Thoracic aorta (tissue), 2 donors: ENCODE measurements at regions not wholly inside any gene's neighbourhood (a gene's known extent, or its start where the extent isn't known, plus 50 kb on each side); places are given as distances from the start of the nearest gene placed in this dataset.

Experiments used
- ATAC-seq: fragments of 150-250 bp; one replicate; pipeline ENCODE4 v1.8.0; 2017; ENCODE audit warnings: low read depth; ENCODE audit not compliant: insufficient number of reproducible peaks, low FRiP score
- DNase-seq: peaks from one replicate; pipeline ENCODE4 v3.0.0-alpha.2; 2020; ENCODE audit warnings: low spot score
- H3K27ac ChIP-seq, 2 donors: fragments of 200-600 bp; sonication (generic); 1 replicate in 1 of 2; 2 replicates in 1 of 2; pipeline ENCODE4 v1.5.1; 2016; ENCODE audit warnings: mild to moderate bottlenecking in 2 of 2, moderate library complexity in 2 of 2
- H3K27me3 ChIP-seq: fragments of 200-600 bp; sonication (generic); replicated peaks from 2 replicates; pipeline ENCODE4 v1.6.0; 2016; ENCODE audit warnings: mild to moderate bottlenecking; ENCODE audit not compliant: insufficient read depth
- H3K36me3 ChIP-seq: fragments of 200-600 bp; sonication (generic); one replicate; pipeline ENCODE4 v1.5.1; 2016
- H3K4me1 ChIP-seq, 2 donors: fragments of 200-600 bp; sonication (generic); 1 replicate in 1 of 2; 2 replicates in 1 of 2; pipeline versions ENCODE4 v1.5.1 to v1.6.0; 2016; ENCODE audit warnings: low read depth in 2 of 2, mild to moderate bottlenecking in 1 of 2; ENCODE audit not compliant: control insufficient read depth in 1 of 2
- H3K4me3 ChIP-seq: fragments of 200-600 bp; sonication (generic); 2 replicates; pipeline ENCODE4 v1.5.1; 2016; ENCODE audit warnings: mild to moderate bottlenecking
- H3K9me3 ChIP-seq: fragments of 200-600 bp; sonication (generic); 2 replicates; pipeline ENCODE4 v1.5.1; 2016
- TF ChIP-seq, protein P1 (sequence below): fragments of 200-600 bp; sonication (generic); IDR thresholded peaks from one replicate; pipeline ENCODE4 v1.5.1; 2019; ENCODE audit warnings: antibody characterized with exemption

DNA sequence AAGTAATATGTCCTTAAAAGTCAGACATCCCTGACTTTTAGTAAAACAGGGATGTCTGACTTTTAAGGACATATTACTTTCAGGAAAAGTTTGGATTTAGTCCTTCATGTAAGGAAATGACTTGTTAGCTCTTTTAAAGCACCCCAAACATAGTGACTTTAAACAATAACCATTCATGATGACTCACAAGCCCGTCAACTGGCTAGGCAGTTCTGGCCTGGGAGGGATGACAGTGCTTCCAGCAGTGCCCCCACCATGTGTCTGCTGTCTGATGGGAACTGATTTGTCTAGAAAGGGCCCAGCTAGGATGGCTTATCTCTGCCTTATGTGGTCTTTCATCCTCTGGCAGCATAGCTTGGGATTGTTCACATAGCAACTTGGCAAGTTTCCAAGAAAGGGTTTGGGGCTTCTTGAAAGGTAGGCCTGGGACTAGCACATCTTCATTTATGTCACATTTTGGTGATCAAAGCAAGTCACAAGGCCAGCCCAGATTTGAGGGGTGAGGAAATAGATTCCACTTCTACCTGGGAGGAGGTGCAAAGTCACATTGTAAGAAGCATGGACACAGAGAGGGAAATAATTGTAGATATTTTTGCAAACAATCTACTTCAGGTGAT lies 143.5 kb downstream of the C1orf94 start:
- peak; percentile 10 for ATAC-seq
- Histone ChIP-seq H3K4me1 (no peaks in the 10 kb centered on the region), H3K4me3 (no peak overlapping the region), H3K27ac (no peak overlapping the region), H3K36me3 (no peaks in the 10 kb centered on the region), H3K9me3 (no peaks in the 10 kb centered on the region), H3K27me3 (no peaks in the 10 kb centered on the region)
- TF ChIP-seq, protein P1, sequence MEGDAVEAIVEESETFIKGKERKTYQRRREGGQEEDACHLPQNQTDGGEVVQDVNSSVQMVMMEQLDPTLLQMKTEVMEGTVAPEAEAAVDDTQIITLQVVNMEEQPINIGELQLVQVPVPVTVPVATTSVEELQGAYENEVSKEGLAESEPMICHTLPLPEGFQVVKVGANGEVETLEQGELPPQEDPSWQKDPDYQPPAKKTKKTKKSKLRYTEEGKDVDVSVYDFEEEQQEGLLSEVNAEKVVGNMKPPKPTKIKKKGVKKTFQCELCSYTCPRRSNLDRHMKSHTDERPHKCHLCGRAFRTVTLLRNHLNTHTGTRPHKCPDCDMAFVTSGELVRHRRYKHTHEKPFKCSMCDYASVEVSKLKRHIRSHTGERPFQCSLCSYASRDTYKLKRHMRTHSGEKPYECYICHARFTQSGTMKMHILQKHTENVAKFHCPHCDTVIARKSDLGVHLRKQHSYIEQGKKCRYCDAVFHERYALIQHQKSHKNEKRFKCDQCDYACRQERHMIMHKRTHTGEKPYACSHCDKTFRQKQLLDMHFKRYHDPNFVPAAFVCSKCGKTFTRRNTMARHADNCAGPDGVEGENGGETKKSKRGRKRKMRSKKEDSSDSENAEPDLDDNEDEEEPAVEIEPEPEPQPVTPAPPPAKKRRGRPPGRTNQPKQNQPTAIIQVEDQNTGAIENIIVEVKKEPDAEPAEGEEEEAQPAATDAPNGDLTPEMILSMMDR = no peak
- DNase-seq = no peak

DNA sequence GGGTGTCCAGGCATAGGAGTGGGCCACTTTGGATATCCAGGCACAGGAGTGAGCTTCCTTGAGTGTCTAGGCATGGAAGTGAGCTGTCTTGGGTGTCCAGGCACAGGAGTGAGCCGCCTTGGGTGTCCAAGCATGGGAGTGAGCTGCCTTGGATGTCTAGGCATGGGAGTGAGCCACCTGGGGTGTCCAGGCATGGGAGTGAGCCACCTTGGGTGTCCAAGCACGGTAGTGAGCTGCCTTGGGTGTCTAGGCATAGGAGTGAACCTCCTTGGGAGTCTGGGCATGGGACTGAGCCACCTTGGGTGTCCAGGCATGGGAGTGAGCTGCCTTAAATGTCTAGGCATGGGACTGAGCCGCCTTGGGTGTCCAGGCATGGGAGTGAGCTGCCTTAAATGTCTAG lies 146.3 kb downstream of the C1orf94 start:
- Histone ChIP-seq H3K27me3 (no peaks in the 10 kb centered on the region), H3K9me3 (no peaks in the 10 kb centered on the region), H3K4me1 (no peaks in the 10 kb centered on the region), H3K36me3 (no peaks in the 10 kb centered on the region), H3K27ac (no peak overlapping the region), H3K4me3 (no peak overlapping the region)
- ATAC-seq (no peak), DNase-seq (no peak)
- TF ChIP-seq, protein P1 = no peak

DNA sequence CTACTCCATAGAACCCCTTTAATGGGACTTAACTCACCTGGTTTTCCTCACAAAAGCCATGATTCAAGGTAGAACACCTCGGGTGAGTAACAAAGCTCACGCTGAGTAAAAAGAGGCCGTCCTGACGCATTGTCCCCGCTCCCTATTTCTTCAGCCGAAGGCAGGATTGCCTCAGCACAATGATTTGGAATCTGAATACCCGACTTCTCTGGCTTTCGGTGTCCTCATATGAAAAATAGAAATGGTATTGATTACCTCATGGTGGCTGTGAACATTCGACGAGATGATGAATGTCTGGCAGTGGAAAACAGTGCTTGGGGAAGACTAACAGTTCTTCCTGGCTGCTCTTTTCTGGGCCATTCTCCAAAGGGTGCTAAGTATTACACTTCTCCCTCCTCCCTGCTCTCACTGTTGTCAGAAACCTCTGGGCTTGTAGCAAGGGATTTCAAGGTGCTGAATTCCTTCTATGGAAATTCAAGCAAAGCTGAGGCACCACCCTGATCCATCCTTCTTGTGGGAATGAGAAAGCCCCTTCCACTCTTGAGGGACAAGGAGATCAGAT lies 148.3 kb downstream of the C1orf94 start:
- Histone ChIP-seq H3K4me1 (no peaks in the 10 kb centered on the region), H3K36me3 (no peaks in the 10 kb centered on the region), H3K27ac (no peak overlapping the region), H3K27me3 (no peaks in the 10 kb centered on the region), H3K9me3 (no peaks in the 10 kb centered on the region), H3K4me3 (no peak overlapping the region)
- TF ChIP-seq, protein P1 = no peak
- DNase-seq (no peak), ATAC-seq (no peak)

DNA sequence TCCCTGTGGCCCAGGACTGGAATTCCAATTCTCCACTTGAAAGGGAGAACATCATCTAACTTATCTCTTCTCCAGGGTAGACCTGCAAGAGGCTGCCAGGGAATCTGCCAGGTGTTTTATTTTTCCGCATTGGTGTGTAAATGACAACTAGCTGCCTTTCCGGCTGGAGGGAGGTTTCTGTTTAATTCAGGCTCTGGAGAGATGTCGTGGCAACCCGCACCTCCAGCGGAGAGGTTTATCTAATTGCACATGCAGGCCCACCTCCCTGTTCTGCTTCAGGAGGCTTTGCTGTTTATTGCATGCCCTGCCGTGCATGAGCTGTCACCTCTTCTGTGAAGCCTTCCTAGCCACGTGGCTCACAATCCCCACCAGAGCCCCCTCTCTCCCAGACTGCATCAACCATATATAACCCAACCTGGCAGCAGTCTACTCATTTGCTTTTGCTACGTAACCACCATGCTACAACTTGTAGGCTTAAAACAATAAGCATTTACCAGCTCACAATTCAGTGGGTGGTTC lies 151.6 kb downstream of the C1orf94 start:
- Histone ChIP-seq H3K27me3 (no peaks in the 10 kb centered on the region), H3K36me3 (no peaks in the 10 kb centered on the region), H3K27ac (no peak overlapping the region), H3K4me1 (no peaks in the 10 kb centered on the region), H3K4me3 (no peak overlapping the region), H3K9me3 (no peaks in the 10 kb centered on the region)
- TF ChIP-seq, protein P1 = no peak
- ATAC-seq (no peak), DNase-seq (no peak)

DNA sequence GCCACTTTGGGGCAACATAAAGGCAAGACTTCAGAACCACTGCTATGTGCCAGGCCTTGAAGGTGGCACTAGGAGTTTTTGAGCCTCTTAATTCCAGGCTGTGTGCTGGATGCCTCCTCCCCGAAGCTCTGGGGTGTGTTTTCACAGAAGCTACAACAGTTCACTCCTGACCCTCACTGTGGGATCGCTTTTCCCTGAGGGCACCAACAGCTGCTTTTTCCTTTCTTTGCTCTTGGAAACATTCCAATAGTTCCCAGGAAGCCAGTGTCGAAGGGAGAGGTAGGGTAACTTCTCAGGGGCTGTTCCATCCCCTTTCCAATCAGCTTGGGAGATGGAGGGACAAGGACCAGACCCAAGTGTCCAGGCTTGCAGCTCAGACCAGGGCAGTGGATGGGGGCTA lies 153.4 kb downstream of the C1orf94 start:
- TF ChIP-seq, protein P1 = no peak
- Histone ChIP-seq H3K36me3 (no peaks in the 10 kb centered on the region), H3K27ac (no peak overlapping the region), H3K9me3 (no peaks in the 10 kb centered on the region), H3K27me3 (no peaks in the 10 kb centered on the region), H3K4me3 (no peak overlapping the region), H3K4me1 (no peaks in the 10 kb centered on the region)
- ATAC-seq = no peak
- DNase-seq = no peak
